K562 (cell line): ENCODE measurements at regions not wholly inside any gene's neighbourhood (a gene's known extent, or its start where the extent isn't known, plus 50 kb on each side); places are given as distances from the start of the nearest gene placed in this dataset.

Experiments
- ASH1L ChIP-seq: fragments of 450-650 bp; IDR thresholded peaks from 2 replicates; pipeline ENCODE4 v1.6.1; 2018; ENCODE audit warnings: borderline replicate concordance, mild to moderate bottlenecking, low read depth; ENCODE audit not compliant: partially characterized antibody
- BCOR ChIP-seq: fragments of 450-650 bp; IDR thresholded peaks from 2 replicates; pipeline ENCODE4 v1.6.1; 2016
- CBX8 ChIP-seq: fragments of 200-600 bp; sonication (generic); IDR thresholded peaks from 2 replicates; pipeline ENCODE4 v1.6.1; 2012; ENCODE audit warnings: borderline replicate concordance, mixed run types, low read depth, mild to moderate bottlenecking, moderate library complexity, mixed read lengths, low read length, control low read depth, inconsistent platforms; ENCODE audit not compliant: poor library complexity, severe bottlenecking; ENCODE audit errors: extremely low read depth
- CREB5 ChIP-seq: fragments of 250-450 bp; sonication (Bioruptor Pico); IDR thresholded peaks from 2 replicates; pipeline ENCODE4 v1.5.0; 2020; ENCODE audit warnings: mild to moderate bottlenecking
- ETS2 ChIP-seq: IDR thresholded peaks from 2 replicates; pipeline ENCODE4 v1.6.1; 2016; ENCODE audit warnings: borderline replicate concordance, missing genetic modification characterization, mild to moderate bottlenecking, moderate library complexity, missing compliant biosample characterization; ENCODE audit not compliant: poor library complexity, severe bottlenecking
- EZH2 ChIP-seq: IDR thresholded peaks from 2 replicates; pipeline ENCODE4 v1.6.1; 2012; ENCODE audit warnings: low read depth, mild to moderate bottlenecking, inconsistent platforms, low read length, borderline replicate concordance
- HDAC6 ChIP-seq: IDR thresholded peaks from 2 replicates; pipeline ENCODE4 v1.6.1; 2012; ENCODE audit warnings: low read depth, mild to moderate bottlenecking, control low read depth, inconsistent platforms, low read length, moderate library complexity
- HNRNPUL1 ChIP-seq: fragments of 200-400 bp; formaldehyde crosslinking; IDR thresholded peaks from 2 replicates; pipeline ENCODE4 v1.6.1; 2017; ENCODE audit warnings: low read length
- IRF1 ChIP-seq: sonication (generic); formaldehyde crosslinking; IDR thresholded peaks from 2 replicates; pipeline ENCODE4 v1.8.0; 2022; ENCODE audit warnings: missing genetic modification reagents, mild to moderate bottlenecking, borderline replicate concordance
- MLX ChIP-seq, 2 experiments: fragments of 450-650 bp in 1 of 2; sonication (generic) in 1 of 2; formaldehyde crosslinking; conservative IDR thresholded peaks; 2 replicates each; pipeline versions ENCODE4 v1.4.0 to v1.8.1; 2020 to 2022; ENCODE audit warnings: mild to moderate bottlenecking in 1 of 2, missing genetic modification reagents in 1 of 2
- MYNN ChIP-seq, 2 experiments: sonication (generic); formaldehyde crosslinking in 1 of 2; IDR thresholded peaks; 2 replicates each; pipeline versions ENCODE4 v1.5.0 to v1.6.1; 2016 to 2020; ENCODE audit warnings: antibody characterized with exemption in 1 of 2, missing genetic modification reagents in 1 of 2
- PHB ChIP-seq: fragments of 250-450 bp; sonication (Bioruptor Pico); IDR thresholded peaks from 2 replicates; pipeline ENCODE4 v1.5.0; 2021
- PHF21A ChIP-seq: fragments of 450-650 bp; IDR thresholded peaks from 2 replicates; pipeline ENCODE4 v1.6.1; 2017; ENCODE audit warnings: low read depth, borderline replicate concordance
- SETDB1 ChIP-seq: IDR thresholded peaks from one replicate; pipeline ENCODE4 v1.6.1; 2012; ENCODE audit warnings: low read length, control low read depth, inconsistent platforms
- SMAD1 ChIP-seq: fragments of 150-350 bp; IDR thresholded peaks from 2 replicates; pipeline ENCODE4 v1.6.1; 2014; ENCODE audit warnings: low read length, low read depth; ENCODE audit not compliant: partially characterized antibody
- TEAD1 ChIP-seq, 2 experiments: fragments of 450-650 bp in 1 of 2; sonication (generic) in 1 of 2; formaldehyde crosslinking; IDR thresholded peaks; 2 replicates each; pipeline versions ENCODE4 v1.4.0 to v1.8.0; 2020 to 2022; ENCODE audit warnings: mild to moderate bottlenecking in 2 of 2, missing genetic modification reagents in 1 of 2
- ZBTB49 ChIP-seq: sonication (generic); formaldehyde crosslinking; IDR thresholded peaks from 2 replicates; pipeline ENCODE4 v1.8.0; 2022; ENCODE audit warnings: missing genetic modification reagents, mild to moderate bottlenecking, borderline replicate concordance
- ZNF274 ChIP-seq: IDR thresholded peaks from 2 replicates; pipeline ENCODE4 v1.6.1; 2011; ENCODE audit warnings: low read depth, mild to moderate bottlenecking, low read length, moderate library complexity, borderline replicate concordance
- ZNF511 ChIP-seq: sonication (generic); formaldehyde crosslinking; IDR thresholded peaks from 2 replicates; pipeline ENCODE4 v1.8.0; 2022; ENCODE audit warnings: mild to moderate bottlenecking, missing genetic modification reagents
- ZNF740 ChIP-seq, 3 experiments: fragments of 200-800 bp in 1 of 3; sonication (Bioruptor generic) in 1 of 3; sonication (generic) in 1 of 3; formaldehyde crosslinking in 1 of 3; IDR thresholded peaks; 2 replicates each; pipeline versions ENCODE4 v1.6.1 to v1.8.0; 2016 to 2022; ENCODE audit warnings: mild to moderate bottlenecking in 2 of 3, missing compliant biosample characterization in 2 of 3, missing genetic modification characterization in 2 of 3, missing genetic modification reagents in 1 of 3

- no peak for TF ChIP-seq PHB (CRISPR knock-in tag)
- no peak for TF ChIP-seq PHF21A
- TF ChIP-seq TEAD1 (CRISPR knock-in tag; IDR thresholded peaks at IDR 0.05) = no peak
- TF ChIP-seq HNRNPUL1 = no peak
- no peak for TF ChIP-seq CBX8
- TF ChIP-seq SMAD1 = no peak
- no peak for TF ChIP-seq ASH1L
- no peak for TF ChIP-seq IRF1 (CRISPR knock-in tag)
- no peak for TF ChIP-seq ZNF511 (CRISPR knock-in tag)
- no peak for TF ChIP-seq SETDB1
- 0 out of 2 replicates have a peak, but pooled peaks have one; percentile 27 for TF ChIP-seq ZNF274
- TF ChIP-seq HDAC6 = no peak
- no peak for TF ChIP-seq MLX (CRISPR knock-in tag; conservative IDR thresholded peaks at IDR 0.05)
- TF ChIP-seq BCOR = 0 out of 2 replicates have a peak, but pooled peaks have one; percentile 28
- TF ChIP-seq EZH2 = no peak
- TF ChIP-seq ZBTB49 (CRISPR knock-in tag) = no peak
- no peak for TF ChIP-seq ZNF740 (CRISPR knock-in tag; IDR thresholded peaks at IDR 0.05)
- TF ChIP-seq ZNF740 (tag; IDR thresholded peaks at IDR 0.05) = no peak
- TF ChIP-seq CREB5 (CRISPR knock-in tag) = no peak
- no peak for TF ChIP-seq ETS2 (tag)
- TF ChIP-seq MYNN (IDR thresholded peaks at IDR 0.05) = peak; percentile 77; the same call in 1 of the 2 replicates
- TF ChIP-seq MYNN (CRISPR knock-in tag; IDR thresholded peaks at IDR 0.05) = no peak
Measured at GRCh38 chr4:81806485-81806884, 334.8 kb upstream of the RASGEF1B start (continued).
